OCI-LY1 (cell line): ENCODE measurements at regions not wholly inside any gene's neighbourhood (a gene's known extent, or its start where the extent isn't known, plus 50 kb on each side); places are given as distances from the start of the nearest gene placed in this dataset.

ENCODE experiments used
- H2AFZ ChIP-seq: fragments of 200-600 bp; sonication (generic), shearing (Covaris generic); 2 replicates; pipeline ENCODE4 v1.6.0; 2014; ENCODE audit warnings: antibody characterized with exemption, mild to moderate bottlenecking, low read length
- H3F3A ChIP-seq: fragments of 200-600 bp; sonication (generic), shearing (Covaris generic); 2 replicates; pipeline ENCODE4 v1.6.0; 2014; ENCODE audit warnings: mild to moderate bottlenecking, antibody characterized with exemption, low read length, moderate library complexity; ENCODE audit not compliant: insufficient read depth
- H3K27ac ChIP-seq: fragments of 200-600 bp; sonication (generic); 2 replicates; pipeline ENCODE4 v1.5.1; 2014; ENCODE audit warnings: low read length, mixed run types, mild to moderate bottlenecking, low read depth; ENCODE audit not compliant: poor library complexity, severe bottlenecking
- H3K27me3 ChIP-seq: fragments of 200-600 bp; sonication (generic); 2 replicates; pipeline ENCODE4 v1.6.0; 2014; ENCODE audit warnings: antibody characterized with exemption, mild to moderate bottlenecking, low read length, moderate library complexity; ENCODE audit not compliant: insufficient read depth
- H3K36me3 ChIP-seq: fragments of 200-600 bp; sonication (generic); 2 replicates; pipeline ENCODE4 v1.6.1; 2014; ENCODE audit warnings: mild to moderate bottlenecking, antibody characterized with exemption, low read length, moderate library complexity, mixed read lengths; ENCODE audit not compliant: insufficient read depth
- H3K4me1 ChIP-seq: fragments of 200-600 bp; sonication (generic); 2 replicates; pipeline ENCODE4 v1.5.1; 2014; ENCODE audit warnings: mild to moderate bottlenecking, low read length, moderate library complexity; ENCODE audit not compliant: insufficient read depth, severe bottlenecking
- H3K4me2 ChIP-seq: fragments of 200-600 bp; sonication (generic), shearing (Covaris generic); 2 replicates; pipeline ENCODE4 v1.6.1; 2014; ENCODE audit warnings: low read length
- H3K4me3 ChIP-seq: fragments of 200-600 bp; sonication (generic); 2 replicates; pipeline ENCODE4 v1.5.1; 2014; ENCODE audit warnings: low read length, low read depth, mild to moderate bottlenecking, mixed read lengths; ENCODE audit not compliant: poor library complexity, severe bottlenecking
- H3K79me2 ChIP-seq: fragments of 200-600 bp; shearing (Covaris generic); 2 replicates; pipeline ENCODE4 v1.6.1; 2016; ENCODE audit warnings: mixed run types, low read length, mixed read lengths; ENCODE audit not compliant: insufficient read depth
- H3K9ac ChIP-seq: fragments of 200-600 bp; sonication (generic), shearing (Covaris generic); 2 replicates; pipeline ENCODE4 v1.6.1; 2014; ENCODE audit warnings: mild to moderate bottlenecking, low read length, mixed read lengths
- H3K9me2 ChIP-seq: fragments of 200-600 bp; sonication (generic), shearing (Covaris generic); 2 replicates; pipeline ENCODE4 v1.6.1; 2014; ENCODE audit warnings: low read depth, mild to moderate bottlenecking, low read length, mixed read lengths
- H3K9me3 ChIP-seq: fragments of 200-600 bp; shearing (Covaris generic); 2 replicates; pipeline ENCODE4 v1.6.1; 2014; ENCODE audit warnings: low read length, mixed read lengths
- H4K20me1 ChIP-seq: fragments of 200-600 bp; sonication (generic), shearing (Covaris generic); 2 replicates; pipeline ENCODE4 v1.6.0; 2016; ENCODE audit warnings: mild to moderate bottlenecking, low read length; ENCODE audit not compliant: insufficient read depth
- CTCF ChIP-seq: fragments of 200-600 bp; sonication (generic), shearing (Covaris generic); IDR thresholded peaks from 2 replicates; pipeline ENCODE4 v1.5.1; 2017; ENCODE audit warnings: mild to moderate bottlenecking, antibody characterized with exemption, low read length, moderate library complexity, mixed read lengths
- EZH2 ChIP-seq: fragments of 200-600 bp; sonication (generic), shearing (Covaris generic); IDR thresholded peaks from 2 replicates; pipeline ENCODE4 v1.8.0; 2017; ENCODE audit warnings: borderline replicate concordance, mixed run types, mild to moderate bottlenecking, antibody characterized with exemption, low read length, moderate library complexity, mixed read lengths

GRCh38 chr14:40273417-40273816 lies 841.2 kb upstream of the FBXO33 start:
- H3F3A ChIP-seq = no peaks in the 10 kb centered on the region
- peaks cover 16% of the 10 kb centered on the region for H3K4me1 ChIP-seq
- no peaks in the 10 kb centered on the region for H3K9me2 ChIP-seq
- H2AFZ ChIP-seq = no peak overlapping the region
- H3K79me2 ChIP-seq = no peaks in the 10 kb centered on the region
- H3K27me3 ChIP-seq = no peaks in the 10 kb centered on the region
- no peaks in the 10 kb centered on the region for H4K20me1 ChIP-seq
- no peak overlapping the region for H3K27ac ChIP-seq
- no peaks in the 10 kb centered on the region for H3K9me3 ChIP-seq
- no peak overlapping the region for H3K4me3 ChIP-seq
- no peaks in the 10 kb centered on the region for H3K36me3 ChIP-seq
- no peak overlapping the region for H3K4me2 ChIP-seq
- H3K9ac ChIP-seq = no peak overlapping the region
- TF ChIP-seq EZH2 = no peak
- no peak for TF ChIP-seq CTCF

- H3K9me3 ChIP-seq = no peaks in the 10 kb centered on the region
- no peaks in the 10 kb centered on the region for H3K79me2 ChIP-seq
- no peaks in the 10 kb centered on the region for H3F3A ChIP-seq
- TF ChIP-seq EZH2 = no peak
- no peak for TF ChIP-seq CTCF
- H2AFZ ChIP-seq = no peak overlapping the region
- H3K4me3 ChIP-seq = no peak overlapping the region
- H3K9me2 ChIP-seq = no peaks in the 10 kb centered on the region
- no peak overlapping the region for H3K4me2 ChIP-seq
- H3K36me3 ChIP-seq = no peaks in the 10 kb centered on the region
- no peak overlapping the region for H3K9ac ChIP-seq
- H4K20me1 ChIP-seq = no peaks in the 10 kb centered on the region
- no peak overlapping the region for H3K27ac ChIP-seq
- H3K4me1 ChIP-seq = no peaks in the 10 kb centered on the region
- no peaks in the 10 kb centered on the region for H3K27me3 ChIP-seq
Measured at GRCh38 chr14:40271480-40271879, 839.2 kb upstream of the FBXO33 start.

- H3K36me3 ChIP-seq = no peaks in the 10 kb centered on the region
- no peaks in the 10 kb centered on the region for H3K9me2 ChIP-seq
- H3K9ac ChIP-seq = no peak overlapping the region
- H3K27me3 ChIP-seq = no peaks in the 10 kb centered on the region
- peaks cover 10% of the 10 kb centered on the region for H3K4me1 ChIP-seq
- TF ChIP-seq CTCF = no peak
- TF ChIP-seq EZH2 = no peak
- H3K27ac ChIP-seq = no peak overlapping the region
- H4K20me1 ChIP-seq = no peaks in the 10 kb centered on the region
- no peaks in the 10 kb centered on the region for H3K79me2 ChIP-seq
- H3K4me2 ChIP-seq = no peak overlapping the region
- H3K4me3 ChIP-seq = no peak overlapping the region
- no peak overlapping the region for H2AFZ ChIP-seq
- H3K9me3 ChIP-seq = no peaks in the 10 kb centered on the region
- H3F3A ChIP-seq = no peaks in the 10 kb centered on the region
Measured at GRCh38 chr14:40269436-40269835, 837.2 kb upstream of the FBXO33 start.
